Esophagus squamous epithelium (tissue), 4 donors: ENCODE measurements at regions not wholly inside any gene's neighbourhood (a gene's known extent, or its start where the extent isn't known, plus 50 kb on each side); places are given as distances from the start of the nearest gene placed in this dataset.
"Not testable (repeated sequence)": the region's sequence is repeated elsewhere in the genome, so short reads cannot be mapped to it uniquely, and the experiment has no call there.

Source experiments
- POLR2A ChIP-seq, 4 donors: fragments of 450-650 bp; IDR thresholded peaks; one replicate each; pipeline ENCODE4 v1.6.1; 2017; ENCODE audit warnings: antibody characterized with exemption in 4 of 4, mild to moderate bottlenecking in 4 of 4, moderate library complexity in 3 of 4
- TF ChIP-seq, protein P1 (sequence below), 6 experiments: fragments of 450-650 bp in 4 of 6; fragments of 200-600 bp in 2 of 6; sonication (generic) in 2 of 6; IDR thresholded peaks; one replicate each; pipeline ENCODE4 v1.5.1; 2016 to 2019; ENCODE audit warnings: antibody characterized with exemption in 6 of 6, mild to moderate bottlenecking in 4 of 6, moderate library complexity in 4 of 6

DNA sequence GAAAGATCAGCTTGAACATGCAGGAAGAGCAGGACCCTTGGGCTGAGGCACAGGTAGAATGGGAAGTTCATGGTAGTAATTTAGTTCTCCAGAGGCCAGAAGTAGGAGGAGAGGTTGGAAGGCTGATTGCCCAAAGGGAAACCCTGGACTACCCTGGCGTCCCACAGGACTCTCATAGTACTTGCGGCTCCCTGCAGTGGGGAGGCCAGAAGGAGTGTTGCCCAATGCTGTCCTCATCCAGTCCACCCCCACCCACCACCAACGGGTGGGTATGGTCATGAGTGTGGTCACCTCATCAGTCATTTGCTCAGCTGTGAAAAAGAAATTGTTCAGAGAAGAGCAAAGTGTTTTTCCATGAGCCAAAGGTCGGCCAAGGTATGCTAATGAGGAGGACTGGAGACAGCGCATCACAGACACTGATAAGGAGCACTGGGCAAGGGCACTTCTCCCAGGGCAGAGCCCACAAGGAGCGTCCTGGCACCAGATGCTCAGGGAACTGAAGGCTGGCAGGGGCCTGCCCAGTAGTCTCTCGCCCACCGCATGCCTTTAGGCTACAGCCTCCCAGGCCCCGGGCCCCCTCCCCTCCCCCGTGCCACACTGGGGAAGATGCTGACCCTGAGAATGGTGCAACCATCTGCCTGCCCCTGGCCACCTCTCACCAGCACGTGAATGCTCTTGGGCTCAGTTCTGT lies 154.8 kb upstream of the PABPC3 start:
- not testable (repeated sequence) for TF ChIP-seq POLR2A (IDR thresholded peaks at IDR 0.05)
- TF ChIP-seq, protein P1, sequence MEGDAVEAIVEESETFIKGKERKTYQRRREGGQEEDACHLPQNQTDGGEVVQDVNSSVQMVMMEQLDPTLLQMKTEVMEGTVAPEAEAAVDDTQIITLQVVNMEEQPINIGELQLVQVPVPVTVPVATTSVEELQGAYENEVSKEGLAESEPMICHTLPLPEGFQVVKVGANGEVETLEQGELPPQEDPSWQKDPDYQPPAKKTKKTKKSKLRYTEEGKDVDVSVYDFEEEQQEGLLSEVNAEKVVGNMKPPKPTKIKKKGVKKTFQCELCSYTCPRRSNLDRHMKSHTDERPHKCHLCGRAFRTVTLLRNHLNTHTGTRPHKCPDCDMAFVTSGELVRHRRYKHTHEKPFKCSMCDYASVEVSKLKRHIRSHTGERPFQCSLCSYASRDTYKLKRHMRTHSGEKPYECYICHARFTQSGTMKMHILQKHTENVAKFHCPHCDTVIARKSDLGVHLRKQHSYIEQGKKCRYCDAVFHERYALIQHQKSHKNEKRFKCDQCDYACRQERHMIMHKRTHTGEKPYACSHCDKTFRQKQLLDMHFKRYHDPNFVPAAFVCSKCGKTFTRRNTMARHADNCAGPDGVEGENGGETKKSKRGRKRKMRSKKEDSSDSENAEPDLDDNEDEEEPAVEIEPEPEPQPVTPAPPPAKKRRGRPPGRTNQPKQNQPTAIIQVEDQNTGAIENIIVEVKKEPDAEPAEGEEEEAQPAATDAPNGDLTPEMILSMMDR (IDR thresholded peaks at IDR 0.05) = not testable (repeated sequence)
